Peyer's patch (tissue), 4 donors: ENCODE measurements at regions not wholly inside any gene's neighbourhood (a gene's known extent, or its start where the extent isn't known, plus 50 kb on each side); places are given as distances from the start of the nearest gene placed in this dataset.

Experiments
- CTCF ChIP-seq, 6 experiments: fragments of 450-650 bp in 4 of 6; fragments of 200-600 bp in 2 of 6; sonication (generic) in 1 of 6; IDR thresholded peaks; one replicate each; pipeline ENCODE4 v1.5.1; 2017 to 2019; ENCODE audit warnings: antibody characterized with exemption in 6 of 6, mild to moderate bottlenecking in 3 of 6, moderate library complexity in 1 of 6
- POLR2A ChIP-seq, 2 donors: fragments of 450-650 bp; IDR thresholded peaks; one replicate each; pipeline ENCODE4 v1.5.1; 2017; ENCODE audit warnings: antibody characterized with exemption in 2 of 2, mild to moderate bottlenecking in 2 of 2, moderate library complexity in 2 of 2

- no peak for TF ChIP-seq CTCF (IDR thresholded peaks at IDR 0.05)
- no peak for TF ChIP-seq POLR2A (IDR thresholded peaks at IDR 0.05)
Measured at GRCh38 chr12:29907461-29907860, 123.7 kb upstream of the TMTC1 start.
